A673 (cell line): ENCODE measurements at regions not wholly inside any gene's neighbourhood (a gene's known extent, or its start where the extent isn't known, plus 50 kb on each side); places are given as distances from the start of the nearest gene placed in this dataset.

Experiments used
- CTCF ChIP-seq: fragments of 300-800, 200-600 bp; sonication (generic); conservative IDR thresholded peaks from 2 replicates; pipeline ENCODE4 v1.5.1; 2017; ENCODE audit warnings: low read depth, mild to moderate bottlenecking, antibody characterized with exemption, low read length, moderate library complexity, mixed read lengths
- EZH2 ChIP-seq: fragments of 200-600 bp; sonication (generic); IDR thresholded peaks from 2 replicates; pipeline ENCODE4 v1.6.1; 2017; ENCODE audit warnings: borderline replicate concordance, low read depth, mild to moderate bottlenecking, mixed read lengths, antibody characterized with exemption, low read length; ENCODE audit not compliant: poor library complexity, severe bottlenecking

DNA sequence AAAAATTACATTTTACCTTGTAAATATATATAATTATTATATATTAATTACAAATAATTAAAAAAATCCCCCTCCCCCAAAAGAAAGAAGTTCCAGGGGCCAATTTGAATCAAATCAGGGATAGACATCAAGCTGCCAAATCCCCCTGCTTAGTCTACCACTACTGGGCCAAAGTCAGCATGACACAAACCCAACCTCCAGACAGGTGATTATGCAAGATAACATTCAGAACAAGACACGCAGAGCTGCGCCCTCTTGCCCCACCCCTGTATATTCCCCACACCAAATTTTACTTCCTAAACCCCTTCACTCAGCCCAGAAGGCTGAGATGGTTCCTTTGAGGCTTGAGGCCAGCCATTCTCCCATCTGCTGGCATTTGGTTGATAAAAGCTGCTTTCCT lies 2059.1 kb upstream of the CDH6 start:
- no peak for TF ChIP-seq CTCF
- TF ChIP-seq EZH2: no peak
